GM12878 (cell line): ENCODE measurements at regions not wholly inside any gene's neighbourhood (a gene's known extent, or its start where the extent isn't known, plus 50 kb on each side); places are given as distances from the start of the nearest gene placed in this dataset.

ENCODE experiments used
- ATAC-seq: fragments of 200-7000 bp; cut with Tn5 transposase; 3 replicates; pipeline ENCODE4 v1.9.1; 2020; ENCODE audit warnings: mild to moderate bottlenecking, moderate library complexity
- BruUV-seq: library from RNA; stranded (reverse); fragments of 400-500 nt; replicated peaks from 2 replicates; lab custom pipeline; 2021; lab: Mats Ljungman, UMichigan
- CTCF ChIA-PET: fragments of 300-600 bp; sonication (Branson Sonifier 250); formaldehyde crosslinking; extraction: SDS; loops from one replicate; lab custom pipeline; 2021; ENCODE audit warnings: inconsistent platforms; lab: Yijun Ruan, JAX
- POLR2A ChIA-PET: fragments of 350-600 bp; formaldehyde crosslinking; extraction: SDS; loops from one replicate; lab custom pipeline; 2021; ENCODE audit warnings: inconsistent platforms; lab: Charles Lee
- RAD21 ChIA-PET: fragments of 300-600 bp; sonication (Branson Sonifier 250); formaldehyde crosslinking; loops from one replicate; lab custom pipeline; 2023; ENCODE audit warnings: antibody characterized with exemption; ENCODE audit not compliant: unreplicated experiment; lab: Charles Lee
- SMC1A ChIA-PET: fragments of 300-600 bp; sonication (Branson Sonifier 250); formaldehyde crosslinking; loops from one replicate; lab custom pipeline; 2023; ENCODE audit not compliant: unreplicated experiment, uncharacterized antibody; lab: Charles Lee
- DNase-seq: peaks from one replicate; pipeline ENCODE4 v3.0.0-alpha.2; 2011; ENCODE audit warnings: low read depth, low spot score
- FAIRE-seq: peaks from 3 replicates; lab custom pipeline; 2011; peaks lifted over from hg19 to GRCh38; lab: Jason Lieb, UNC
- H2AFZ ChIP-seq: 2 replicates; pipeline ENCODE4 v1.6.0; 2011; ENCODE audit warnings: low read depth, low read length, control low read depth; ENCODE audit not compliant: control insufficient read depth
- H3K27ac ChIP-seq: 2 replicates; pipeline ENCODE4 v1.5.1; 2011; ENCODE audit warnings: control low read depth; ENCODE audit not compliant: control insufficient read depth, insufficient read depth
- H3K27me3 ChIP-seq, 2 experiments: replicated peaks in 1 of 2; 2 replicates each; pipeline versions ENCODE4 v1.6.0 to v1.6.1; 2011; ENCODE audit warnings: low read length in 1 of 2; ENCODE audit not compliant: control insufficient read depth in 2 of 2, insufficient read depth in 2 of 2
- H3K36me3 ChIP-seq, 2 experiments: 2 replicates each; pipeline ENCODE4 v1.5.1; 2011; ENCODE audit warnings: low read length in 1 of 2; ENCODE audit not compliant: control insufficient read depth in 2 of 2, insufficient read depth in 2 of 2
- H3K4me1 ChIP-seq: 2 replicates; pipeline ENCODE4 v1.6.1; 2011; ENCODE audit warnings: mild to moderate bottlenecking, low read length, moderate library complexity, mixed read lengths; ENCODE audit not compliant: control insufficient read depth, insufficient read depth
- H3K4me2 ChIP-seq: 2 replicates; pipeline ENCODE4 v1.6.0; 2011; ENCODE audit warnings: control low read depth; ENCODE audit not compliant: control insufficient read depth, insufficient read depth
- H3K4me3 ChIP-seq: fragments of 200-600 bp; sonication (generic); 2 replicates; pipeline ENCODE4 v1.5.1; 2016
- H3K79me2 ChIP-seq: 2 replicates; pipeline ENCODE4 v1.6.0; 2011; ENCODE audit warnings: low read length; ENCODE audit not compliant: control insufficient read depth, insufficient read depth
- H3K9ac ChIP-seq: 2 replicates; pipeline ENCODE4 v1.8.0; 2011; ENCODE audit warnings: low read length, control low read depth, mixed read lengths; ENCODE audit not compliant: control insufficient read depth, insufficient read depth
- H3K9me3 ChIP-seq: replicated peaks from 3 replicates; pipeline ENCODE4 v1.5.1; 2011; ENCODE audit warnings: mild to moderate bottlenecking, low read length; ENCODE audit not compliant: control insufficient read depth, insufficient read depth
- H4K20me1 ChIP-seq: 2 replicates; pipeline ENCODE4 v1.6.0; 2011; ENCODE audit not compliant: control insufficient read depth, insufficient read depth
- CREM ChIP-seq: IDR thresholded peaks from 2 replicates; pipeline ENCODE4 v1.6.1; 2014; ENCODE audit warnings: antibody characterized with exemption, low read depth
- EGR1 ChIP-seq, 2 experiments: IDR thresholded peaks; 1 replicate in 1 of 2; 2 replicates in 1 of 2; pipeline ENCODE4 v1.6.1; 2011 to 2012; ENCODE audit warnings: low read depth in 2 of 2, low read length in 2 of 2, borderline replicate concordance in 1 of 2, mild to moderate bottlenecking in 1 of 2, moderate library complexity in 1 of 2
- HDGF ChIP-seq: fragments of 450-650 bp; IDR thresholded peaks from 2 replicates; pipeline ENCODE4 v1.6.1; 2016; ENCODE audit warnings: antibody characterized with exemption
- JUND ChIP-seq: IDR thresholded peaks from 2 replicates; pipeline ENCODE4 v1.6.1; 2012; ENCODE audit warnings: low read depth, mild to moderate bottlenecking, low read length, improper control_type of control experiment, moderate library complexity
- NBN ChIP-seq: fragments of 450-650 bp; IDR thresholded peaks from 2 replicates; pipeline ENCODE4 v1.6.1; 2016
- NR2F1 ChIP-seq: fragments of 450-650 bp; conservative IDR thresholded peaks from 2 replicates; pipeline ENCODE4 v1.6.1; 2017; ENCODE audit warnings: mild to moderate bottlenecking
- STAT3 ChIP-seq: IDR thresholded peaks from 2 replicates; pipeline ENCODE4 v1.6.1; 2011; ENCODE audit warnings: low read depth, low read length, improper control_type of control experiment
- SUPT20H ChIP-seq: IDR thresholded peaks from 2 replicates; pipeline ENCODE4 v1.6.1; 2011; ENCODE audit warnings: low read depth, mild to moderate bottlenecking, low read length, moderate library complexity, borderline replicate concordance; ENCODE audit not compliant: control insufficient read depth
- ZNF24 ChIP-seq: fragments of 450-650 bp; IDR thresholded peaks from 2 replicates; pipeline ENCODE4 v1.6.1; 2017; ENCODE audit warnings: antibody characterized with exemption, mild to moderate bottlenecking
- ZNF622 ChIP-seq: fragments of 450-650 bp; IDR thresholded peaks from 2 replicates; pipeline ENCODE4 v1.6.1; 2017; ENCODE audit warnings: mild to moderate bottlenecking, inconsistent platforms
- in situ Hi-C: fragments of 300-500 bp; cut with MboI; formaldehyde crosslinking; loops from 9 replicates; pipeline ENCODE4 v1.14.3; 2018; ENCODE audit warnings: mixed read lengths
- intact Hi-C: fragments of 100-400 bp; cut with micrococcal nuclease; formaldehyde crosslinking; loops from one replicate; pipeline ENCODE4 v1.14.2; 2022; ENCODE audit not compliant: unreplicated experiment
- TF ChIP-seq, protein P1 (sequence below): fragments of 450-650 bp; IDR thresholded peaks from 2 replicates; pipeline ENCODE4 v1.6.1; 2018; ENCODE audit warnings: mild to moderate bottlenecking, low read depth, moderate library complexity; ENCODE audit not compliant: partially characterized antibody

GRCh38 chr12:107248187-107248586 is 154.8 kb upstream of the CRY1 start:
- ChIA-PET CTCF (no interaction called here), SMC1A (no interaction called here), RAD21 (no interaction called here), POLR2A (no interaction called here)
- no peak overlapping the region for H3K9ac ChIP-seq
- ATAC-seq (no peak), DNase-seq (no peak), FAIRE-seq (no peak)
- TF ChIP-seq NBN = no peak
- no peak for TF ChIP-seq ZNF622
- TF ChIP-seq HDGF = no peak
- TF ChIP-seq STAT3 = no peak
- TF ChIP-seq NR2F1 = no peak
- no peak for TF ChIP-seq CREM
- TF ChIP-seq, protein P1, sequence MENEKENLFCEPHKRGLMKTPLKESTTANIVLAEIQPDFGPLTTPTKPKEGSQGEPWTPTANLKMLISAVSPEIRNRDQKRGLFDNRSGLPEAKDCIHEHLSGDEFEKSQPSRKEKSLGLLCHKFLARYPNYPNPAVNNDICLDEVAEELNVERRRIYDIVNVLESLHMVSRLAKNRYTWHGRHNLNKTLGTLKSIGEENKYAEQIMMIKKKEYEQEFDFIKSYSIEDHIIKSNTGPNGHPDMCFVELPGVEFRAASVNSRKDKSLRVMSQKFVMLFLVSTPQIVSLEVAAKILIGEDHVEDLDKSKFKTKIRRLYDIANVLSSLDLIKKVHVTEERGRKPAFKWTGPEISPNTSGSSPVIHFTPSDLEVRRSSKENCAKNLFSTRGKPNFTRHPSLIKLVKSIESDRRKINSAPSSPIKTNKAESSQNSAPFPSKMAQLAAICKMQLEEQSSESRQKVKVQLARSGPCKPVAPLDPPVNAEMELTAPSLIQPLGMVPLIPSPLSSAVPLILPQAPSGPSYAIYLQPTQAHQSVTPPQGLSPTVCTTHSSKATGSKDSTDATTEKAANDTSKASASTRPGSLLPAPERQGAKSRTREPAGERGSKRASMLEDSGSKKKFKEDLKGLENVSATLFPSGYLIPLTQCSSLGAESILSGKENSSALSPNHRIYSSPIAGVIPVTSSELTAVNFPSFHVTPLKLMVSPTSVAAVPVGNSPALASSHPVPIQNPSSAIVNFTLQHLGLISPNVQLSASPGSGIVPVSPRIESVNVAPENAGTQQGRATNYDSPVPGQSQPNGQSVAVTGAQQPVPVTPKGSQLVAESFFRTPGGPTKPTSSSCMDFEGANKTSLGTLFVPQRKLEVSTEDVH = no peak
- no peak for TF ChIP-seq SUPT20H
- no peak for TF ChIP-seq EGR1 (IDR thresholded peaks at IDR 0.05; ENCODE audit: borderline replicate concordance in 1 of 2, low read depth in 2 of 2, low read length in 2 of 2)
- no peak for TF ChIP-seq ZNF24
- TF ChIP-seq JUND = no peak
- H3K79me2 ChIP-seq = no peaks in the 10 kb centered on the region
- H3K4me2 ChIP-seq = no peak overlapping the region
- H3K36me3 ChIP-seq = no peaks in the 10 kb centered on the region
- no peaks in the 10 kb centered on the region for H3K27me3 ChIP-seq
- no peaks in the 10 kb centered on the region for H4K20me1 ChIP-seq
- H2AFZ ChIP-seq = no peak overlapping the region
- no TSS peak for BruUV-seq
- in situ Hi-C loops (no loop called here), intact Hi-C loops (no loop called here)
- no peaks in the 10 kb centered on the region for H3K9me3 ChIP-seq
- H3K4me3 ChIP-seq = no peak overlapping the region
- no peaks in the 10 kb centered on the region for H3K4me1 ChIP-seq
- no peak overlapping the region for H3K27ac ChIP-seq
